Fibroblast of skin of back (primary cell): ENCODE measurements at regions not wholly inside any gene's neighbourhood (a gene's known extent, or its start where the extent isn't known, plus 50 kb on each side); places are given as distances from the start of the nearest gene placed in this dataset.
"Not testable (repeated sequence)": the region's sequence is repeated elsewhere in the genome, so short reads cannot be mapped to it uniquely, and the experiment has no call there.

Source experiments
- DNase-seq: peaks from one replicate; pipeline ENCODE4 v3.0.0-alpha.2; 2013

GRCh38 chr15:88995449-88995848 is 82.3 kb upstream of the MFGE8 start:
- peak; percentile 42 for DNase-seq

- no peak for DNase-seq
These were observed 84.4 kb upstream of the MFGE8 start for GRCh38 chr15:88997531-88997930.

GRCh38 chr15:88998980-88999713 is 86.0 kb upstream of the MFGE8 start:
- DNase-seq, result no peak

GRCh38 chr15:89001708-89002275 is 86.5 kb upstream of the ABHD2 start:
- DNase-seq, result not testable (repeated sequence)

GRCh38 chr15:89002281-89002761 is 85.9 kb upstream of the ABHD2 start:
- DNase-seq, result peak; percentile 72

- DNase-seq, result no peak
These were observed 85.4 kb upstream of the ABHD2 start for GRCh38 chr15:89002830-89003229.

- peak; percentile 65 for DNase-seq
These were observed 84.2 kb upstream of the ABHD2 start for GRCh38 chr15:89003865-89004725.

- DNase-seq, result no peak
These were observed 83.6 kb upstream of the ABHD2 start for GRCh38 chr15:89004726-89005030.

- not testable (repeated sequence) for DNase-seq
These were observed 80.7 kb upstream of the ABHD2 start for GRCh38 chr15:89007527-89007926.

GRCh38 chr15:89007989-89008388 is 80.3 kb upstream of the ABHD2 start:
- no peak for DNase-seq

- DNase-seq, result no peak
These were observed 79.2 kb upstream of the ABHD2 start for GRCh38 chr15:89009080-89009479.

- no peak for DNase-seq
These were observed 72.7 kb upstream of the ABHD2 start for GRCh38 chr15:89015412-89016097.

GRCh38 chr15:89016549-89017041 is 71.7 kb upstream of the ABHD2 start:
- no peak for DNase-seq

GRCh38 chr15:89017370-89018066 is 70.7 kb upstream of the ABHD2 start:
- peak; percentile 80 for DNase-seq

- peak; percentile 72 for DNase-seq
These were observed 70.0 kb upstream of the ABHD2 start for GRCh38 chr15:89018207-89018606.

- no peak for DNase-seq
These were observed 68.8 kb upstream of the ABHD2 start for GRCh38 chr15:89019436-89019835.

- DNase-seq, result peak; percentile 52
These were observed 67.0 kb upstream of the ABHD2 start for GRCh38 chr15:89021224-89021623.

GRCh38 chr15:89021886-89022285 is 66.4 kb upstream of the ABHD2 start:
- not testable (repeated sequence) for DNase-seq

GRCh38 chr15:89023311-89023961 is 64.8 kb upstream of the ABHD2 start:
- no peak for DNase-seq

GRCh38 chr15:89024418-89024817 is 63.8 kb upstream of the ABHD2 start:
- no peak for DNase-seq

- DNase-seq, result no peak
These were observed 62.1 kb upstream of the ABHD2 start for GRCh38 chr15:89026167-89026566.

GRCh38 chr15:89028036-89028435 is 60.2 kb upstream of the ABHD2 start:
- no peak for DNase-seq
